ENCODE measurements at regions not wholly inside any gene's neighbourhood (a gene's known extent, or its start where the extent isn't known, plus 50 kb on each side); places are given as distances from the start of the nearest gene placed in this dataset.
A peak's percentile ranks its signal among the peaks of the same experiment; 100 is the strongest.

DNA sequence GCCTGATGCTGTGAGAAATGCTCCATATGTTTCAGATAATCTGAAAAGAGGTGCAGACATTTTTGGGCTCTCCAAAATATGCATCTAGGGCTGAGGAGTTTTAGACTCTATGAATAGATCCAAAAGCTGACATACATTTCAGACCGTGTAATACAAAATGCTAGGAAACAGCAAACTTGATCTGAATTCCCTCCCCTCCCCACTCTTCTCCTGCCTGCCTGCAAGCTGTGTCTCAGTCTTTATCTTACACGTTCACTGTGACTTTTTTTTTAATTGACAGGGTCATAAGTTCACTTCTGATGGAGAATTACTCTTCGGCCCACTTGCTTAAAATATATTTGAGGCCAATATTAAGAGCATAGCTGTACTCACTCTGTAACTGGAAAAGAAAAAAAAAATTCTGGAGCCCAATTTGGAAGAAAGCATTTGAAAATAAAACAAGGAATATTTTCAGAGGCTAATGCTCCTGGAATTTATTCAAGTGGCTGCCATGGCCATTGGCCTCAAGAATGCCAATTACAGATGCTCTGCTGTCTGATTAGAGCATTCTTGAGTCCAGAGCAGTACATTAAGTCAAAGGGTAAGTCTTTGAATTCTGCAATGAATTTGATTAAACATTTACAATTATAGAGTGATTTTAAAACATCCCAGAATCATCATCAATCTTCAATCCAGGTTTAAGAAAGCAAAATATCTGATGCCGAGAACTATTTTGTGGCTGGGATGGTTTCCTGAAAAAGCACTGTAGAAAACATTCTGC, 146.2 kb upstream of the SEMA6D start:
- TF ChIP-seq, protein P1, sequence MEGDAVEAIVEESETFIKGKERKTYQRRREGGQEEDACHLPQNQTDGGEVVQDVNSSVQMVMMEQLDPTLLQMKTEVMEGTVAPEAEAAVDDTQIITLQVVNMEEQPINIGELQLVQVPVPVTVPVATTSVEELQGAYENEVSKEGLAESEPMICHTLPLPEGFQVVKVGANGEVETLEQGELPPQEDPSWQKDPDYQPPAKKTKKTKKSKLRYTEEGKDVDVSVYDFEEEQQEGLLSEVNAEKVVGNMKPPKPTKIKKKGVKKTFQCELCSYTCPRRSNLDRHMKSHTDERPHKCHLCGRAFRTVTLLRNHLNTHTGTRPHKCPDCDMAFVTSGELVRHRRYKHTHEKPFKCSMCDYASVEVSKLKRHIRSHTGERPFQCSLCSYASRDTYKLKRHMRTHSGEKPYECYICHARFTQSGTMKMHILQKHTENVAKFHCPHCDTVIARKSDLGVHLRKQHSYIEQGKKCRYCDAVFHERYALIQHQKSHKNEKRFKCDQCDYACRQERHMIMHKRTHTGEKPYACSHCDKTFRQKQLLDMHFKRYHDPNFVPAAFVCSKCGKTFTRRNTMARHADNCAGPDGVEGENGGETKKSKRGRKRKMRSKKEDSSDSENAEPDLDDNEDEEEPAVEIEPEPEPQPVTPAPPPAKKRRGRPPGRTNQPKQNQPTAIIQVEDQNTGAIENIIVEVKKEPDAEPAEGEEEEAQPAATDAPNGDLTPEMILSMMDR (IDR thresholded peaks at IDR 0.05) = no peak
- Histone ChIP-seq H3K36me3 (no peaks in the 10 kb centered on the region), H3K4me3 (no peak overlapping the region), H3K4me1 (peaks cover 0 to 8% of the 10 kb centered on the region in 2 donors), H3K27ac (peak overlapping the region in 1 of 2 donors; percentile 41), H3K27me3 (no peaks in the 10 kb centered on the region), H3K9me3 (no peaks in the 10 kb centered on the region)
- DNase-seq (ENCODE audit: low spot score in 2 of 2) = no peak
- intact Hi-C loops (cut with DNase I) = no loop called here

- no peaks in the 10 kb centered on the region for H3K36me3 ChIP-seq
- H3K27me3 ChIP-seq = no peaks in the 10 kb centered on the region
- H3K4me3 ChIP-seq = no peak overlapping the region
- H3K9me3 ChIP-seq = no peaks in the 10 kb centered on the region
- intact Hi-C loops (cut with DNase I) = no loop called here
- no peak overlapping the region for H3K27ac ChIP-seq
- H3K4me1 ChIP-seq = peaks cover 0 to 8% of the 10 kb centered on the region in 2 donors
- TF ChIP-seq, protein P1 (IDR thresholded peaks at IDR 0.05) = no peak
- DNase-seq (ENCODE audit: low spot score in 2 of 2) = no peak
These were observed 143.6 kb upstream of the SEMA6D start for GRCh38 chr15:47573673-47574072.

GRCh38 chr15:47577000-47577399, 140.3 kb upstream of the SEMA6D start:
- Histone ChIP-seq H3K4me1 (no peaks in the 10 kb centered on the region), H3K27ac (no peak overlapping the region), H3K9me3 (no peaks in the 10 kb centered on the region), H3K4me3 (no peak overlapping the region), H3K27me3 (no peaks in the 10 kb centered on the region), H3K36me3 (no peaks in the 10 kb centered on the region)
- no peak for DNase-seq (ENCODE audit: low spot score in 2 of 2)
- TF ChIP-seq, protein P1 (IDR thresholded peaks at IDR 0.05) = no peak
- intact Hi-C loops (cut with DNase I) = no loop called here

DNA sequence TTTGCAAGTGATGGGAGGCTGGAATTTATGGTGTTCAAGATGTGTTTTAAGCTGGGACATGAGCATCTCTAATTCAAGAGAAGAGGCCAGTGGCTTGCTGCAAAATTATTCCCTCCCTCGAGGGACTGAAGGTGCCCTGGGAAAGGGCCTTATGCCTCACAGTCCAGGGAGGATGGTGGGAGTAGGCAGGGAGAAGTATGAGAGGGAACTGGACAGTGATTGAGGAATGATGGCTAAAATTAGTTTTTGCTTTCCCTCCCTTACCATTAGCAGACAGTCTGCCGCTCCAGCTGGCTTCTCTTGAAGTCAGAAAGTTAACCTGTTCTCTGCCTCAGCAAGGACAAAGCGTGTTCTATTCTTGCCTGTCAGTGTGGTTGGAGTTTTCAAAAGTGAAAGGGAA, 139.8 kb upstream of the SEMA6D start:
- DNase-seq (ENCODE audit: low spot score in 2 of 2) = no peak
- Histone ChIP-seq H3K4me3 (no peak overlapping the region), H3K27me3 (no peaks in the 10 kb centered on the region), H3K4me1 (no peaks in the 10 kb centered on the region), H3K36me3 (no peaks in the 10 kb centered on the region), H3K9me3 (no peaks in the 10 kb centered on the region), H3K27ac (no peak overlapping the region)
- intact Hi-C loops (cut with DNase I) = no loop called here
- TF ChIP-seq, protein P1 (IDR thresholded peaks at IDR 0.05) = no peak

- Histone ChIP-seq H3K9me3 (no peaks in the 10 kb centered on the region), H3K36me3 (no peaks in the 10 kb centered on the region), H3K27ac (no peak overlapping the region), H3K4me3 (no peak overlapping the region), H3K27me3 (no peaks in the 10 kb centered on the region), H3K4me1 (no peaks in the 10 kb centered on the region)
- intact Hi-C loops (cut with DNase I) = no loop called here
- no peak for DNase-seq (ENCODE audit: low spot score in 2 of 2)
- TF ChIP-seq, protein P1 (IDR thresholded peaks at IDR 0.05) = no peak
These were observed 135.1 kb upstream of the SEMA6D start for GRCh38 chr15:47582233-47582632.
